Astrocyte (in vitro differentiated cells and primary cell): ENCODE measurements at regions not wholly inside any gene's neighbourhood (a gene's known extent, or its start where the extent isn't known, plus 50 kb on each side); places are given as distances from the start of the nearest gene placed in this dataset.
"Not testable (repeated sequence)": the region's sequence is repeated elsewhere in the genome, so short reads cannot be mapped to it uniquely, and the experiment has no call there.

Experiments used
- DNase-seq: peaks from one replicate; pipeline ENCODE4 v3.0.0-alpha.2; 2010; ENCODE audit warnings: low read depth
- FAIRE-seq: peaks from 2 replicates; lab custom pipeline; 2011; peaks lifted over from hg19 to GRCh38; lab: Jason Lieb, UNC
- H2AFZ ChIP-seq: 2 replicates; pipeline ENCODE4 v1.6.0; 2012; ENCODE audit warnings: low read depth, low read length, inconsistent platforms
- H3K27ac ChIP-seq: 2 replicates; pipeline ENCODE4 v1.5.1; 2011; ENCODE audit warnings: low read depth, low read length, inconsistent platforms
- H3K27me3 ChIP-seq: 2 replicates; pipeline ENCODE4 v1.6.0; 2011; ENCODE audit warnings: low read length, inconsistent platforms; ENCODE audit not compliant: insufficient read depth
- H3K36me3 ChIP-seq: 2 replicates; pipeline ENCODE4 v1.5.1; 2011; ENCODE audit warnings: low read length, inconsistent platforms; ENCODE audit not compliant: insufficient read depth
- H3K4me1 ChIP-seq: 2 replicates; pipeline ENCODE4 v1.5.1; 2011; ENCODE audit warnings: low read length, inconsistent platforms; ENCODE audit not compliant: insufficient read depth
- H3K4me2 ChIP-seq: 2 replicates; pipeline ENCODE4 v1.6.0; 2012; ENCODE audit warnings: low read length, inconsistent platforms
- H3K4me3 ChIP-seq: 2 replicates; pipeline ENCODE4 v1.5.1; 2011; ENCODE audit warnings: low read depth, mild to moderate bottlenecking, low read length, inconsistent platforms; ENCODE audit not compliant: insufficient read depth
- H3K79me2 ChIP-seq: 2 replicates; pipeline ENCODE4 v1.6.0; 2012; ENCODE audit warnings: mild to moderate bottlenecking, low read length, inconsistent platforms; ENCODE audit not compliant: insufficient read depth
- H3K9ac ChIP-seq: 2 replicates; pipeline ENCODE4 v1.6.0; 2012; ENCODE audit warnings: mild to moderate bottlenecking, low read length, inconsistent platforms
- H3K9me3 ChIP-seq: 2 replicates; pipeline ENCODE4 v1.5.1; 2012; ENCODE audit warnings: low read depth, mild to moderate bottlenecking, low read length, inconsistent platforms; ENCODE audit not compliant: insufficient read depth
- H4K20me1 ChIP-seq: 2 replicates; pipeline ENCODE4 v1.6.0; 2012; ENCODE audit warnings: low read length, inconsistent platforms; ENCODE audit not compliant: insufficient read depth
- H3K27ac Mint-ChIP-seq: one replicate; pipeline ENCODE4 v1.8.0; 2021; ENCODE audit warnings: mild to moderate bottlenecking, mixed read lengths; ENCODE audit not compliant: unreplicated experiment
- H3K27me3 Mint-ChIP-seq: one replicate; pipeline ENCODE4 v1.8.0; 2021; ENCODE audit warnings: low read depth, mixed read lengths; ENCODE audit not compliant: unreplicated experiment
- H3K36me3 Mint-ChIP-seq: one replicate; pipeline ENCODE4 v1.8.0; 2021; ENCODE audit warnings: low read depth, mixed read lengths; ENCODE audit not compliant: unreplicated experiment
- H3K4me1 Mint-ChIP-seq: one replicate; pipeline ENCODE4 v1.8.0; 2021; ENCODE audit warnings: low read depth, mixed read lengths; ENCODE audit not compliant: unreplicated experiment
- H3K4me3 Mint-ChIP-seq: one replicate; pipeline ENCODE4 v1.8.0; 2021; ENCODE audit warnings: mild to moderate bottlenecking, moderate library complexity, mixed read lengths; ENCODE audit not compliant: unreplicated experiment
- H3K9me3 Mint-ChIP-seq: one replicate; pipeline ENCODE4 v1.8.0; 2021; ENCODE audit warnings: mild to moderate bottlenecking, mixed read lengths; ENCODE audit not compliant: unreplicated experiment
- EZH2 ChIP-seq: IDR thresholded peaks from 2 replicates; pipeline ENCODE4 v1.6.1; 2012; ENCODE audit warnings: mild to moderate bottlenecking, low read length, inconsistent platforms; ENCODE audit not compliant: insufficient read depth
- TF ChIP-seq, protein P1 (sequence below): IDR thresholded peaks from 2 replicates; pipeline ENCODE4 v1.5.1; 2011; ENCODE audit warnings: low read depth, mild to moderate bottlenecking, inconsistent platforms, low read length, moderate library complexity; ENCODE audit not compliant: insufficient read depth

DNA sequence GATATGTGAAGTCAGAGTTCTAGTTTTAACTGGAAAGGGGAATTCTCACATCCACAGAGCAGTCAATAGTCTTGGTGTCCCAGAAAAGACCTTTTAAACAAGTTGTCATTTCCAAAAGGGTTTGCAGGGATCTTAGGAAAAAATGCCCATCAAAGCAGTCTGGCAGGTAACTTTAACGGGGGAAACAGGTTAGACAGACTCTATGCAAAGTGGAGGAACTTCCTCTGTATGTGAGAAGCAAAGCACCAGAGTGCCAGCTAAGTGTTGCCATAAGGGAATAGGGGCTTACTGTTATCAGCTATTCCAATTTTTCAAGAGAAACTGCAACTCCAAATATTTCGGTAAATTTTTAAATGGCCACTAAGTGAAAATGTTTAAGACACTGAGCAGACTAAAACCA, 307.9 kb upstream of the MDFIC2 start:
- H4K20me1 ChIP-seq, result no peaks in the 10 kb centered on the region
- H3K4me3 Mint-ChIP-seq, result no peak overlapping the region
- H3K27me3 Mint-ChIP-seq, result peaks cover 9% of the 10 kb centered on the region
- H3K27ac ChIP-seq, result no peak overlapping the region
- no peaks in the 10 kb centered on the region for H3K4me1 Mint-ChIP-seq
- H3K36me3 ChIP-seq, result no peaks in the 10 kb centered on the region
- FAIRE-seq (no peak), DNase-seq (no peak)
- H3K4me3 ChIP-seq, result no peak overlapping the region
- no peaks in the 10 kb centered on the region for H3K9me3 ChIP-seq
- H3K36me3 Mint-ChIP-seq, result no peaks in the 10 kb centered on the region
- H3K27me3 ChIP-seq, result no peaks in the 10 kb centered on the region
- H2AFZ ChIP-seq, result no peak overlapping the region
- H3K27ac Mint-ChIP-seq, result no peak overlapping the region
- H3K9ac ChIP-seq, result no peak overlapping the region
- H3K4me1 ChIP-seq, result no peaks in the 10 kb centered on the region
- no peak overlapping the region for H3K4me2 ChIP-seq
- H3K9me3 Mint-ChIP-seq, result peaks cover 7% of the 10 kb centered on the region
- H3K79me2 ChIP-seq, result no peaks in the 10 kb centered on the region
- TF ChIP-seq, protein P1, sequence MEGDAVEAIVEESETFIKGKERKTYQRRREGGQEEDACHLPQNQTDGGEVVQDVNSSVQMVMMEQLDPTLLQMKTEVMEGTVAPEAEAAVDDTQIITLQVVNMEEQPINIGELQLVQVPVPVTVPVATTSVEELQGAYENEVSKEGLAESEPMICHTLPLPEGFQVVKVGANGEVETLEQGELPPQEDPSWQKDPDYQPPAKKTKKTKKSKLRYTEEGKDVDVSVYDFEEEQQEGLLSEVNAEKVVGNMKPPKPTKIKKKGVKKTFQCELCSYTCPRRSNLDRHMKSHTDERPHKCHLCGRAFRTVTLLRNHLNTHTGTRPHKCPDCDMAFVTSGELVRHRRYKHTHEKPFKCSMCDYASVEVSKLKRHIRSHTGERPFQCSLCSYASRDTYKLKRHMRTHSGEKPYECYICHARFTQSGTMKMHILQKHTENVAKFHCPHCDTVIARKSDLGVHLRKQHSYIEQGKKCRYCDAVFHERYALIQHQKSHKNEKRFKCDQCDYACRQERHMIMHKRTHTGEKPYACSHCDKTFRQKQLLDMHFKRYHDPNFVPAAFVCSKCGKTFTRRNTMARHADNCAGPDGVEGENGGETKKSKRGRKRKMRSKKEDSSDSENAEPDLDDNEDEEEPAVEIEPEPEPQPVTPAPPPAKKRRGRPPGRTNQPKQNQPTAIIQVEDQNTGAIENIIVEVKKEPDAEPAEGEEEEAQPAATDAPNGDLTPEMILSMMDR, result no peak
- no peak for TF ChIP-seq EZH2

DNA sequence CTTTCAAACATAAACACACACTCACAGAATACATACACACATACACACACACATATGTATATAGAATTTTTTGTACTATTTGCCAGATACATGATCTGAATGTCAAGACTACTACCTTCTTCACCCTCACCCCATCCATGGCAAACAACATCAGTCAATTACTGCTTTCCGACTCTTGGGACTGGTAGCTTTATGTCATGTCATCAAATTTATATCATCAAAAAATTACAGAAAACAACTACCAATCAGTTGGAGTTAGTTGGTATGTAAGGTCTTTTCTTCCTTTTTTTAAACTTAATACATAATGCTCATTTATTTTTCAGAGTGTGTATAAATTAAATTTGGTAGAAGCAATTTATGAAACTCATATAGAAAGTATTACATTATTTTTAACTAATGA, 305.7 kb upstream of the MDFIC2 start:
- TF ChIP-seq, protein P1, result no peak
- TF ChIP-seq EZH2, result no peak
- Mint-ChIP-seq H3K27ac (no peak overlapping the region), H3K4me1 (no peaks in the 10 kb centered on the region), H3K4me3 (no peak overlapping the region), H3K36me3 (no peaks in the 10 kb centered on the region), H3K9me3 (peaks cover 7% of the 10 kb centered on the region), H3K27me3 (peaks cover 3% of the 10 kb centered on the region)
- H3K79me2 ChIP-seq, result no peaks in the 10 kb centered on the region
- no peaks in the 10 kb centered on the region for H3K4me1 ChIP-seq
- no peak overlapping the region for H2AFZ ChIP-seq
- H3K36me3 ChIP-seq, result no peaks in the 10 kb centered on the region
- no peak overlapping the region for H3K27ac ChIP-seq
- FAIRE-seq (no peak), DNase-seq (no peak)
- no peaks in the 10 kb centered on the region for H4K20me1 ChIP-seq
- no peaks in the 10 kb centered on the region for H3K9me3 ChIP-seq
- no peak overlapping the region for H3K4me2 ChIP-seq
- H3K9ac ChIP-seq, result no peak overlapping the region
- no peak overlapping the region for H3K4me3 ChIP-seq
- H3K27me3 ChIP-seq, result no peaks in the 10 kb centered on the region

DNA sequence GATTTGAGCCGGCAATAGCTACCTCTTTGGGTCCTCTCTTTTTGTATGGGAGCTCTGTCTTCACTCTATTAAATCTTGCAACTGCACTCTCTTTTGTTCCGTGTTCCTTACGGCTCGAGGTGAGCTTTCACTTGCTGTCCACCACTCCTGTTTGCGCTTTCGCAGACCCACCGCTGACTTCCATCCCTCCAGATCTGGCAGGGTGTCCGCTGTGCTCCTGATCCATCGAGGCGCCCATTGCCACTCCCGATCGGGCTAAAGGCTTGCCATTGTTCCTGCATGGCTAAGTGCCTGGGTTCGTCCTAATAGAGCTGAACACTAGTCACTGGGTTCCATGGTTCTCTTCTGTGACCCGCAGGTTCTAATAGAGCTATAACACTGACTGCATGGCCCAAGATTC, 304.9 kb upstream of the MDFIC2 start:
- H3K27me3 Mint-ChIP-seq, H3K9me3 ChIP-seq, FAIRE-seq, H3K4me3 ChIP-seq, H3K4me1 Mint-ChIP-seq, H3K36me3 ChIP-seq, H3K4me2 ChIP-seq, H3K4me1 ChIP-seq, H3K9ac ChIP-seq, H3K9me3 Mint-ChIP-seq, H3K79me2 ChIP-seq, H3K36me3 Mint-ChIP-seq, H3K4me3 Mint-ChIP-seq, H2AFZ ChIP-seq, H3K27ac Mint-ChIP-seq, DNase-seq, H3K27me3 ChIP-seq, H4K20me1 ChIP-seq, H3K27ac ChIP-seq: not testable (repeated sequence)
